ENCODE measurements at regions not wholly inside any gene's neighbourhood (a gene's known extent, or its start where the extent isn't known, plus 50 kb on each side); places are given as distances from the start of the nearest gene placed in this dataset.

DNA sequence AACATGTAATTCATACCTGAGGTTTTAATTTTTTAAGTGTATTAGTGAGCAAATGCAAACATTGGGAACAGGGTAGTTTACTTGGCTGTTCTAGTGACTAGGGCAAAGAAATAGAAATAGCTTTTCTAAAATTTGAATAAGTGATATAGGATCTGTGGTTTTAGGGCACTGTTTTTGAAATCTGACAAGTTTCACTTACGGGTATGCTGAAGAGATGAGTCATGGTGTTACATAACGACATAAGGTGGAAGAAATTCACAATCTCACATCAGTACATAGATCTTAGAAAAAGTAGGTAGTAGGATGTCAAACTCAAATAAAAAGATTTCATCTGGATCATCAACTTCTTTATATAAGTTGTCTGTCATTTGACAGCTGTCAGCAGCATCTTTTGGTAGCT, 772.3 kb downstream of the MAT2B start:
- TF ChIP-seq CTCF (IDR thresholded peaks at IDR 0.05) (no peak), POLR2AphosphoS5 (IDR thresholded peaks at IDR 0.05) (no peak), EP300 (IDR thresholded peaks at IDR 0.05; ENCODE audit: low read depth) (no peak), POLR2A (IDR thresholded peaks at IDR 0.05) (no peak)

Measured in transverse colon (tissue), 4 donors.